ENCODE measurements at regions not wholly inside any gene's neighbourhood (a gene's known extent, or its start where the extent isn't known, plus 50 kb on each side); places are given as distances from the start of the nearest gene placed in this dataset.

DNA sequence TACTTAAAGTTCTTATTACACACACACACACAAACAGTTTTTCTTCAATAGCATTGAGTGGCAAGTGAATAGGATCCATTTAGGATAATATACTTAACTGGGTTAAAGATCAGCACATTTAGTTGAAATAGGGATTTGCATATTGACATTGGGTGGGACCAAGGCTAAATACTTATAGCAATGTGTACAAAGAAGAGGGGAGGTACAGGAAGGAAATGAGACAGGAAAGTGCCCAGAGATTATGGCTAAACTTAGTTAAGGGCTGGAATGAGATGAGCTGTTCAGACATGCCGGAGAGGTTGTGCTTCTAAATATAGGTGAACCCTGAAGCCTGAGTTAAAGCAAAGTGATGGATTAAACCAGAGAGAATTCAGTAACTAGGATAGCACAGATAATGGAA, 95.1 kb downstream of the LSMEM1 start:
- no peaks in the 10 kb centered on the region for H3K27me3 ChIP-seq (ENCODE audit: insufficient read depth, low read length)
- no peak overlapping the region for H3K14ac ChIP-seq (ENCODE audit: low read length)
- H3K4me2 ChIP-seq (ENCODE audit: low read length): no peak overlapping the region
- H4K12ac ChIP-seq (ENCODE audit: low read depth, low read length): no peak overlapping the region
- H3K23ac ChIP-seq (ENCODE audit: low read length): no peak overlapping the region
- no peak overlapping the region for H2AK5ac ChIP-seq (ENCODE audit: low read length)
- WGBS (ENCODE audit: extremely low coverage, insufficient coverage, insufficient read length): no CpG with 5 or more reads among the region's 1 CpG
- H3K4me1 ChIP-seq (ENCODE audit: control insufficient read depth in 1 of 2, insufficient read depth in 2 of 2, low read length in 2 of 2): no peaks in the 10 kb centered on the region
- H3K79me1 ChIP-seq (ENCODE audit: low read length): no peaks in the 10 kb centered on the region
- H2BK5ac ChIP-seq (ENCODE audit: low read depth, low read length, poor library complexity): no peak overlapping the region
- H2BK120ac ChIP-seq (ENCODE audit: insufficient read depth, low read length, poor library complexity): no peak overlapping the region
- H3K9me3 ChIP-seq (ENCODE audit: insufficient read depth, low read depth, low read length): no peaks in the 10 kb centered on the region
- H2BK12ac ChIP-seq (ENCODE audit: low read length): no peak overlapping the region
- H4K8ac ChIP-seq (ENCODE audit: low read depth, low read length): no peak overlapping the region
- H3K27ac ChIP-seq (ENCODE audit: low read depth, low read length): no peak overlapping the region
- no peak overlapping the region for H3K18ac ChIP-seq (ENCODE audit: low read length)
- H3K4ac ChIP-seq (ENCODE audit: low read depth, low read length): no peak overlapping the region
- H3K79me2 ChIP-seq (ENCODE audit: control insufficient read depth, insufficient read depth, low read length, poor library complexity): no peaks in the 10 kb centered on the region
- no peak overlapping the region for H2AFZ ChIP-seq (ENCODE audit: insufficient read depth, low read length, poor library complexity)
- no peaks in the 10 kb centered on the region for H3K36me3 ChIP-seq (ENCODE audit: control insufficient read depth in 1 of 2, insufficient read depth in 2 of 2, low read length in 2 of 2)
- no peak overlapping the region for H4K91ac ChIP-seq (ENCODE audit: low read depth, low read length)
- no peak for DNase-seq
- H3K9ac ChIP-seq (ENCODE audit: low read length): no peak overlapping the region
- H3K4me3 ChIP-seq (ENCODE audit: low read depth, low read length): no peak overlapping the region

DNA sequence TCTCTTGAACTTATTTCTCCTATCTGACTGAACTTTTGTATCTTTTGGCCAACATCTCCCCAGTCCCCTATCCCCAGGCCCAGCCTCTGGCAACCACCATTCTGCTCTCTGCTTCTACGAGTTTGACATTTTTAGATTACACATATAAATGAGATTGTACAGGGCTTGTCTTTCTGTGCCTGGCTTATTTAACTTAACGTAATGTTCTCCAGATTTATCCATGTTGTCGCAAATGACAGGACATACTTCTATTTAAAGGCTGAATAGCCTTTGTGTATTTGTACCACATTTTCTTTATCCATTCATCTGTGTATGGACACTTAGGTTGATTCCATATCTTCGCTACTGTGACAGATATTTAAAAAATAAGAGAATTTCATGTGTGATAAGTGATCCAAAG, 98.6 kb downstream of the LSMEM1 start:
- Histone ChIP-seq H3K27ac (ENCODE audit: low read depth, low read length) (no peak overlapping the region), H3K36me3 (ENCODE audit: control insufficient read depth in 1 of 2, insufficient read depth in 2 of 2, low read length in 2 of 2) (no peaks in the 10 kb centered on the region), H3K23ac (ENCODE audit: low read length) (no peak overlapping the region), H3K79me1 (ENCODE audit: low read length) (no peaks in the 10 kb centered on the region), H3K14ac (ENCODE audit: low read length) (no peak overlapping the region), H2BK120ac (ENCODE audit: insufficient read depth, low read length, poor library complexity) (no peak overlapping the region), H3K4me1 (ENCODE audit: control insufficient read depth in 1 of 2, insufficient read depth in 2 of 2, low read length in 2 of 2) (no peaks in the 10 kb centered on the region), H4K12ac (ENCODE audit: low read depth, low read length) (no peak overlapping the region), H2BK5ac (ENCODE audit: low read depth, low read length, poor library complexity) (no peak overlapping the region), H4K91ac (ENCODE audit: low read depth, low read length) (no peak overlapping the region), H2AK5ac (ENCODE audit: low read length) (no peak overlapping the region), H3K79me2 (ENCODE audit: control insufficient read depth, insufficient read depth, low read length, poor library complexity) (no peaks in the 10 kb centered on the region), H3K9ac (ENCODE audit: low read length) (no peak overlapping the region), H3K4me2 (ENCODE audit: low read length) (no peak overlapping the region), H3K27me3 (ENCODE audit: insufficient read depth, low read length) (no peaks in the 10 kb centered on the region), H3K4ac (ENCODE audit: low read depth, low read length) (no peak overlapping the region), H4K8ac (ENCODE audit: low read depth, low read length) (no peak overlapping the region), H3K9me3 (ENCODE audit: insufficient read depth, low read depth, low read length) (no peaks in the 10 kb centered on the region), H3K18ac (ENCODE audit: low read length) (no peak overlapping the region), H2BK12ac (ENCODE audit: low read length) (no peak overlapping the region), H3K4me3 (ENCODE audit: low read depth, low read length) (no peak overlapping the region), H2AFZ (ENCODE audit: insufficient read depth, low read length, poor library complexity) (no peak overlapping the region)
- DNase-seq: no peak
- WGBS (ENCODE audit: extremely low coverage, insufficient coverage, insufficient read length): no CpG with 5 or more reads among the region's 4 CpGs

GRCh38 chr7:112580717-112581435, 100.1 kb downstream of the LSMEM1 start:
- H3K14ac ChIP-seq (ENCODE audit: low read length): no peak overlapping the region
- H3K27me3 ChIP-seq (ENCODE audit: insufficient read depth, low read length): no peaks in the 10 kb centered on the region
- H3K9ac ChIP-seq (ENCODE audit: low read length): no peak overlapping the region
- H3K4me1 ChIP-seq (ENCODE audit: control insufficient read depth in 1 of 2, insufficient read depth in 2 of 2, low read length in 2 of 2): no peaks in the 10 kb centered on the region
- no peak overlapping the region for H2AK5ac ChIP-seq (ENCODE audit: low read length)
- no peak for DNase-seq
- H3K18ac ChIP-seq (ENCODE audit: low read length): no peak overlapping the region
- H2BK12ac ChIP-seq (ENCODE audit: low read length): no peak overlapping the region
- H3K23ac ChIP-seq (ENCODE audit: low read length): no peak overlapping the region
- H3K9me3 ChIP-seq (ENCODE audit: insufficient read depth, low read depth, low read length): no peaks in the 10 kb centered on the region
- WGBS (ENCODE audit: extremely low coverage, insufficient coverage, insufficient read length): no CpG with 5 or more reads among the region's 5 CpGs
- no peak overlapping the region for H3K4ac ChIP-seq (ENCODE audit: low read depth, low read length)
- no peak overlapping the region for H3K27ac ChIP-seq (ENCODE audit: low read depth, low read length)
- H2BK120ac ChIP-seq (ENCODE audit: insufficient read depth, low read length, poor library complexity): no peak overlapping the region
- no peaks in the 10 kb centered on the region for H3K79me2 ChIP-seq (ENCODE audit: control insufficient read depth, insufficient read depth, low read length, poor library complexity)
- no peaks in the 10 kb centered on the region for H3K79me1 ChIP-seq (ENCODE audit: low read length)
- no peak overlapping the region for H4K12ac ChIP-seq (ENCODE audit: low read depth, low read length)
- no peak overlapping the region for H3K4me3 ChIP-seq (ENCODE audit: low read depth, low read length)
- no peak overlapping the region for H4K91ac ChIP-seq (ENCODE audit: low read depth, low read length)
- no peak overlapping the region for H2BK5ac ChIP-seq (ENCODE audit: low read depth, low read length, poor library complexity)
- no peaks in the 10 kb centered on the region for H3K36me3 ChIP-seq (ENCODE audit: control insufficient read depth in 1 of 2, insufficient read depth in 2 of 2, low read length in 2 of 2)
- no peak overlapping the region for H2AFZ ChIP-seq (ENCODE audit: insufficient read depth, low read length, poor library complexity)
- no peak overlapping the region for H3K4me2 ChIP-seq (ENCODE audit: low read length)
- H4K8ac ChIP-seq (ENCODE audit: low read depth, low read length): no peak overlapping the region

DNA sequence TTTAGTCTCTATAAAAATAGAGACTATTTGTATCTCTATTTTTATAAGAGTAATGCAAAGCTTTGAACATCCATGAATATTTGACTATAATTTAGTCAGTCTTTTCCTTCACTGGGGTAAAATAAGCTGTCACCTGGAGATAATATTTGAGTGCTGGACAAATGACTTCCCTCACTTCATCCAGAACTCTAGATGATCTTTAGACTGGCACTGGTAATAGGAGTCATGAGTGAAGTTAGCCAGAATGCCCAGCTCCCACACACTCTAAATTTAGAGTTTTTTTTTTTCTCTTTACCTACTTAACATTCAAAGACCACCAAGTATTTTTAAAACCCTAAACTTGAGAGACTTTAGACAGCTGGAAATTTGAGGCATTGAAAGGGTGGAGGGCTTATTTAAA, 100.7 kb downstream of the LSMEM1 start:
- H2AK5ac ChIP-seq (ENCODE audit: low read length): no peak overlapping the region
- no peak overlapping the region for H4K8ac ChIP-seq (ENCODE audit: low read depth, low read length)
- no peak overlapping the region for H2BK5ac ChIP-seq (ENCODE audit: low read depth, low read length, poor library complexity)
- no peak overlapping the region for H4K12ac ChIP-seq (ENCODE audit: low read depth, low read length)
- no peak overlapping the region for H3K14ac ChIP-seq (ENCODE audit: low read length)
- no peaks in the 10 kb centered on the region for H3K79me1 ChIP-seq (ENCODE audit: low read length)
- no peak for DNase-seq
- H3K36me3 ChIP-seq (ENCODE audit: control insufficient read depth in 1 of 2, insufficient read depth in 2 of 2, low read length in 2 of 2): no peaks in the 10 kb centered on the region
- no peak overlapping the region for H2BK120ac ChIP-seq (ENCODE audit: insufficient read depth, low read length, poor library complexity)
- H3K9me3 ChIP-seq (ENCODE audit: insufficient read depth, low read depth, low read length): no peaks in the 10 kb centered on the region
- no peak overlapping the region for H2AFZ ChIP-seq (ENCODE audit: insufficient read depth, low read length, poor library complexity)
- H3K4ac ChIP-seq (ENCODE audit: low read depth, low read length): no peak overlapping the region
- no peak overlapping the region for H3K9ac ChIP-seq (ENCODE audit: low read length)
- no peak overlapping the region for H3K4me2 ChIP-seq (ENCODE audit: low read length)
- H3K79me2 ChIP-seq (ENCODE audit: control insufficient read depth, insufficient read depth, low read length, poor library complexity): no peaks in the 10 kb centered on the region
- no peak overlapping the region for H3K27ac ChIP-seq (ENCODE audit: low read depth, low read length)
- no peaks in the 10 kb centered on the region for H3K4me1 ChIP-seq (ENCODE audit: control insufficient read depth in 1 of 2, insufficient read depth in 2 of 2, low read length in 2 of 2)
- no peak overlapping the region for H3K23ac ChIP-seq (ENCODE audit: low read length)
- no peaks in the 10 kb centered on the region for H3K27me3 ChIP-seq (ENCODE audit: insufficient read depth, low read length)
- H3K4me3 ChIP-seq (ENCODE audit: low read depth, low read length): no peak overlapping the region
- no peak overlapping the region for H2BK12ac ChIP-seq (ENCODE audit: low read length)
- no peak overlapping the region for H4K91ac ChIP-seq (ENCODE audit: low read depth, low read length)
- H3K18ac ChIP-seq (ENCODE audit: low read length): no peak overlapping the region
